Tibial artery (tissue), 4 donors: ENCODE measurements at regions not wholly inside any gene's neighbourhood (a gene's known extent, or its start where the extent isn't known, plus 50 kb on each side); places are given as distances from the start of the nearest gene placed in this dataset.

Experiments
- DNase-seq, 2 donors: peaks; one replicate each; pipeline ENCODE4 v3.0.0-alpha.2; 2019
- H3K27ac ChIP-seq, 2 donors: fragments of 200-600 bp; sonication (generic) in 1 of 2; 1 replicate in 1 of 2; 2 replicates in 1 of 2; pipeline ENCODE4 v1.5.1; 2018 to 2019; ENCODE audit warnings: mild to moderate bottlenecking in 1 of 2
- H3K27me3 ChIP-seq, 2 donors: fragments of 200-600 bp; sonication (generic) in 1 of 2; one replicate each; pipeline versions ENCODE4 v1.5.1 to v1.6.0; 2016 to 2019
- H3K36me3 ChIP-seq, 3 donors: fragments of 200-600 bp; sonication (generic) in 2 of 3; one replicate each; pipeline ENCODE4 v1.5.1; 2016 to 2019; ENCODE audit warnings: mild to moderate bottlenecking in 2 of 3
- H3K4me1 ChIP-seq, 4 donors: fragments of 200-600 bp; sonication (generic) in 2 of 4; 1 replicate in 3 of 4; 2 replicates in 1 of 4; pipeline ENCODE4 v1.5.1; 2016 to 2019
- H3K4me3 ChIP-seq, 2 donors: fragments of 200-600 bp; sonication (generic) in 1 of 2; 1 replicate in 1 of 2; 2 replicates in 1 of 2; pipeline ENCODE4 v1.5.1; 2018 to 2019; ENCODE audit warnings: mild to moderate bottlenecking in 2 of 2
- H3K9me3 ChIP-seq, 3 donors: fragments of 200-600 bp; sonication (generic) in 1 of 3; one replicate each; pipeline ENCODE4 v1.5.1; 2016 to 2019
- CTCF ChIP-seq, 2 experiments: fragments of 200-600 bp in 1 of 2; fragments of 450-650 bp in 1 of 2; IDR thresholded peaks; one replicate each; pipeline ENCODE4 v1.5.1; 2017 to 2019; ENCODE audit warnings: antibody characterized with exemption in 2 of 2, mild to moderate bottlenecking in 1 of 2, moderate library complexity in 1 of 2
- intact Hi-C: fragments of 100-400 bp; cut with DNase I; formaldehyde crosslinking; loops from one replicate; pipeline ENCODE4 v1.15.0; 2023; ENCODE audit warnings: low total_unique reads

- no peaks in the 10 kb centered on the region for H3K4me1 ChIP-seq
- intact Hi-C loops, result no loop called here
- no peak overlapping the region for H3K4me3 ChIP-seq
- no peak overlapping the region for H3K27ac ChIP-seq
- no peaks in the 10 kb centered on the region for H3K9me3 ChIP-seq
- H3K36me3 ChIP-seq, result no peaks in the 10 kb centered on the region
- no peaks in the 10 kb centered on the region for H3K27me3 ChIP-seq
- no peak for DNase-seq
- TF ChIP-seq CTCF (IDR thresholded peaks at IDR 0.05), result no peak
Measured at GRCh38 chr12:14065616-14066015, 84.2 kb upstream of the GRIN2B start.

- Histone ChIP-seq H3K4me3 (no peak overlapping the region), H3K27me3 (no peaks in the 10 kb centered on the region), H3K36me3 (no peaks in the 10 kb centered on the region), H3K9me3 (no peaks in the 10 kb centered on the region), H3K27ac (no peak overlapping the region), H3K4me1 (no peaks in the 10 kb centered on the region)
- DNase-seq, result no peak
- TF ChIP-seq CTCF (IDR thresholded peaks at IDR 0.05), result no peak
- intact Hi-C loops, result no loop called here
Measured at GRCh38 chr12:14066021-14066420, 84.6 kb upstream of the GRIN2B start.

GRCh38 chr12:14068961-14069360, 87.6 kb upstream of the GRIN2B start:
- H3K9me3 ChIP-seq, result no peaks in the 10 kb centered on the region
- H3K27me3 ChIP-seq, result no peaks in the 10 kb centered on the region
- no peak overlapping the region for H3K27ac ChIP-seq
- no peak for TF ChIP-seq CTCF (IDR thresholded peaks at IDR 0.05)
- no peaks in the 10 kb centered on the region for H3K36me3 ChIP-seq
- no peaks in the 10 kb centered on the region for H3K4me1 ChIP-seq
- intact Hi-C loops, result no loop called here
- DNase-seq, result no peak
- H3K4me3 ChIP-seq, result no peak overlapping the region

GRCh38 chr12:14071833-14072232, 90.4 kb upstream of the GRIN2B start:
- Histone ChIP-seq H3K4me3 (no peak overlapping the region), H3K4me1 (no peaks in the 10 kb centered on the region), H3K27me3 (no peaks in the 10 kb centered on the region), H3K27ac (no peak overlapping the region), H3K36me3 (no peaks in the 10 kb centered on the region), H3K9me3 (no peaks in the 10 kb centered on the region)
- intact Hi-C loops, result no loop called here
- DNase-seq, result no peak
- no peak for TF ChIP-seq CTCF (IDR thresholded peaks at IDR 0.05)

- Histone ChIP-seq H3K4me1 (no peaks in the 10 kb centered on the region), H3K27me3 (no peaks in the 10 kb centered on the region), H3K27ac (no peak overlapping the region), H3K36me3 (no peaks in the 10 kb centered on the region), H3K9me3 (no peaks in the 10 kb centered on the region), H3K4me3 (no peak overlapping the region)
- no peak for DNase-seq
- intact Hi-C loops, result no loop called here
- no peak for TF ChIP-seq CTCF (IDR thresholded peaks at IDR 0.05)
Measured at GRCh38 chr12:14072987-14073386, 91.6 kb upstream of the GRIN2B start.

- no peak for DNase-seq
- no peak for TF ChIP-seq CTCF (IDR thresholded peaks at IDR 0.05)
- Histone ChIP-seq H3K9me3 (no peaks in the 10 kb centered on the region), H3K4me3 (no peak overlapping the region), H3K4me1 (no peaks in the 10 kb centered on the region), H3K27ac (no peak overlapping the region), H3K36me3 (no peaks in the 10 kb centered on the region), H3K27me3 (no peaks in the 10 kb centered on the region)
- intact Hi-C loops, result no loop called here
Measured at GRCh38 chr12:14075797-14076393, 94.5 kb upstream of the GRIN2B start.
